NCI-H345 treated with DMSO at 0.1 percent for 48 hours (cell line): ENCODE measurements at regions not wholly inside any gene's neighbourhood (a gene's known extent, or its start where the extent isn't known, plus 50 kb on each side); places are given as distances from the start of the nearest gene placed in this dataset.
"Not testable (repeated sequence)": the region's sequence is repeated elsewhere in the genome, so short reads cannot be mapped to it uniquely, and the experiment has no call there.

ENCODE experiments used
- DNase-seq: peaks from one replicate; lab custom pipeline; 2025; ENCODE audit not compliant: unreplicated experiment; lab: John Stamatoyannopoulos, UW

GRCh38 chr2:175872721-175873120 lies 129.3 kb downstream of the LNPK start:
- no peak for DNase-seq

GRCh38 chr2:175872005-175872348 lies 130.1 kb downstream of the LNPK start:
- DNase-seq, result no peak

GRCh38 chr2:175871331-175872004 lies 130.6 kb downstream of the LNPK start:
- DNase-seq, result no peak

GRCh38 chr2:175865716-175866115 lies 136.4 kb downstream of the LNPK start:
- DNase-seq, result no peak

GRCh38 chr2:175864137-175864850 lies 137.8 kb downstream of the LNPK start:
- DNase-seq, result no peak

- no peak for DNase-seq
These were observed 140.1 kb downstream of the LNPK start for GRCh38 chr2:175861958-175862357.

GRCh38 chr2:175855794-175856453 lies 146.1 kb downstream of the LNPK start:
- DNase-seq, result no peak

GRCh38 chr2:175855236-175855635 lies 146.8 kb downstream of the LNPK start:
- no peak for DNase-seq

GRCh38 chr2:175854665-175855064 lies 147.4 kb downstream of the LNPK start:
- DNase-seq, result no peak

- DNase-seq, result no peak
These were observed 147.9 kb downstream of the LNPK start for GRCh38 chr2:175854129-175854528.

- no peak for DNase-seq
These were observed 148.5 kb downstream of the LNPK start for GRCh38 chr2:175853616-175853890.

GRCh38 chr2:175852879-175853615 lies 149.0 kb downstream of the LNPK start:
- DNase-seq, result no peak

- DNase-seq, result no peak
These were observed 154.9 kb downstream of the LNPK start for GRCh38 chr2:175847128-175847527.

GRCh38 chr2:175844169-175844568 lies 157.9 kb downstream of the LNPK start:
- DNase-seq, result no peak

- DNase-seq, result no peak
These were observed 158.4 kb downstream of the LNPK start for GRCh38 chr2:175843625-175844024.

GRCh38 chr2:175842996-175843395 lies 159.1 kb downstream of the LNPK start:
- DNase-seq, result no peak

- not testable (repeated sequence) for DNase-seq
These were observed 161.3 kb downstream of the LNPK start for GRCh38 chr2:175840765-175841164.

- no peak for DNase-seq
These were observed 161.8 kb downstream of the LNPK start for GRCh38 chr2:175840256-175840655.

GRCh38 chr2:175838979-175839378 lies 163.1 kb downstream of the LNPK start:
- no peak for DNase-seq

- no peak for DNase-seq
These were observed 165.0 kb downstream of the LNPK start for GRCh38 chr2:175837046-175837445.

- no peak for DNase-seq
These were observed 165.7 kb downstream of the LNPK start for GRCh38 chr2:175836361-175836760.

GRCh38 chr2:175834477-175834876 lies 167.6 kb downstream of the LNPK start:
- peak; percentile 4 for DNase-seq
